ENCODE measurements at regions not wholly inside any gene's neighbourhood (a gene's known extent, or its start where the extent isn't known, plus 50 kb on each side); places are given as distances from the start of the nearest gene placed in this dataset.

GRCh38 chr1:81560629-81561028, 240.1 kb upstream of the ADGRL2 start:
- DNase-seq: no peak
- Histone ChIP-seq H3K9me3 (ENCODE audit: control insufficient read depth in 1 of 2, insufficient read depth in 1 of 2, low read length in 2 of 2) (peaks cover 4% of the 10 kb centered on the region in 2 experiments), H3K4me1 (ENCODE audit: insufficient read depth, low read length) (no peaks in the 10 kb centered on the region), H3K27ac (ENCODE audit: low read depth in 1 of 2, low read length in 2 of 2) (no peak overlapping the region), H3K27me3 (ENCODE audit: control insufficient read depth in 1 of 2, insufficient read depth in 2 of 2, low read length in 2 of 2) (no peaks in the 10 kb centered on the region), H3K4me3 (ENCODE audit: low read length) (no peak overlapping the region), H3K36me3 (ENCODE audit: insufficient read depth, low read length) (no peaks in the 10 kb centered on the region)
- intact Hi-C loops (cut with DNase I, micrococcal nuclease): no loop called here
- ChIA-PET POLR2A (no interaction called here), CTCF (no interaction called here)
- no peak overlapping the region for H3K27ac Mint-ChIP-seq
- H3K4me1 Mint-ChIP-seq (ENCODE audit: low read depth): no peaks in the 10 kb centered on the region
- no peak for ATAC-seq (ENCODE audit: poor library complexity)
- H3K4me3 Mint-ChIP-seq: no peak overlapping the region
- H3K9me3 Mint-ChIP-seq: no peaks in the 10 kb centered on the region
- no peak for TF ChIP-seq CTCF (IDR thresholded peaks at IDR 0.05)
- no peaks in the 10 kb centered on the region for H3K36me3 Mint-ChIP-seq (ENCODE audit: low read depth)
- no peaks in the 10 kb centered on the region for H3K27me3 Mint-ChIP-seq

- CTCF ChIA-PET: no interaction called here
- Histone ChIP-seq H3K9me3 (ENCODE audit: control insufficient read depth in 1 of 2, insufficient read depth in 1 of 2, low read length in 2 of 2) (peaks cover 4% of the 10 kb centered on the region in 2 experiments), H3K36me3 (ENCODE audit: insufficient read depth, low read length) (no peaks in the 10 kb centered on the region), H3K4me3 (ENCODE audit: low read length) (no peak overlapping the region), H3K27ac (ENCODE audit: low read depth in 1 of 2, low read length in 2 of 2) (no peak overlapping the region), H3K4me1 (ENCODE audit: insufficient read depth, low read length) (no peaks in the 10 kb centered on the region), H3K27me3 (ENCODE audit: control insufficient read depth in 1 of 2, insufficient read depth in 2 of 2, low read length in 2 of 2) (no peaks in the 10 kb centered on the region)
- POLR2A ChIA-PET: no interaction called here
- no peak for TF ChIP-seq CTCF (IDR thresholded peaks at IDR 0.05)
- ATAC-seq (ENCODE audit: poor library complexity): no peak
- no peaks in the 10 kb centered on the region for H3K36me3 Mint-ChIP-seq (ENCODE audit: low read depth)
- no peak for DNase-seq
- peaks cover 1% of the 10 kb centered on the region for H3K9me3 Mint-ChIP-seq
- no peak overlapping the region for H3K27ac Mint-ChIP-seq
- no peaks in the 10 kb centered on the region for H3K4me1 Mint-ChIP-seq (ENCODE audit: low read depth)
- H3K27me3 Mint-ChIP-seq: no peaks in the 10 kb centered on the region
- intact Hi-C loops (cut with DNase I, micrococcal nuclease): no loop called here
- H3K4me3 Mint-ChIP-seq: no peak overlapping the region
Measured at GRCh38 chr1:81559662-81560350, 240.9 kb upstream of the ADGRL2 start.

- Histone ChIP-seq H3K27me3 (ENCODE audit: control insufficient read depth in 1 of 2, insufficient read depth in 2 of 2, low read length in 2 of 2) (no peaks in the 10 kb centered on the region), H3K4me1 (ENCODE audit: insufficient read depth, low read length) (no peaks in the 10 kb centered on the region), H3K4me3 (ENCODE audit: low read length) (no peak overlapping the region), H3K36me3 (ENCODE audit: insufficient read depth, low read length) (no peaks in the 10 kb centered on the region), H3K9me3 (ENCODE audit: control insufficient read depth in 1 of 2, insufficient read depth in 1 of 2, low read length in 2 of 2) (peaks cover 4% of the 10 kb centered on the region in 2 experiments), H3K27ac (ENCODE audit: low read depth in 1 of 2, low read length in 2 of 2) (no peak overlapping the region)
- H3K27ac Mint-ChIP-seq: no peak overlapping the region
- no peaks in the 10 kb centered on the region for H3K27me3 Mint-ChIP-seq
- H3K9me3 Mint-ChIP-seq: peaks cover 3% of the 10 kb centered on the region
- ATAC-seq (ENCODE audit: poor library complexity) (no peak), DNase-seq (no peak)
- no peaks in the 10 kb centered on the region for H3K36me3 Mint-ChIP-seq (ENCODE audit: low read depth)
- intact Hi-C loops (cut with DNase I, micrococcal nuclease): no loop called here
- no peaks in the 10 kb centered on the region for H3K4me1 Mint-ChIP-seq (ENCODE audit: low read depth)
- POLR2A ChIA-PET: no interaction called here
- no peak for TF ChIP-seq CTCF (IDR thresholded peaks at IDR 0.05)
- CTCF ChIA-PET: interaction anchor here (1.3 kb wide), 1 partner anchor 9 kb away, joined by 3 read pairs; no protein-coding TSS in a partner anchor
- no peak overlapping the region for H3K4me3 Mint-ChIP-seq
Measured at GRCh38 chr1:81558291-81559076, 242.2 kb upstream of the ADGRL2 start.
